HEK293 (cell line): ENCODE measurements at regions not wholly inside any gene's neighbourhood (a gene's known extent, or its start where the extent isn't known, plus 50 kb on each side); places are given as distances from the start of the nearest gene placed in this dataset.

Experiments used
- CTCF ChIA-PET: fragments of 350-600 bp; formaldehyde crosslinking; extraction: SDS; loops from one replicate; lab custom pipeline; 2021; ENCODE audit warnings: antibody characterized with exemption; lab: Yijun Ruan, JAX
- POLR2A ChIA-PET: fragments of 300-600 bp; formaldehyde crosslinking; extraction: SDS; loops from one replicate; lab custom pipeline; 2020; ENCODE audit warnings: antibody characterized with exemption, inconsistent platforms; lab: Yijun Ruan, JAX
- H3K27ac ChIP-seq: fragments of 200-500 bp; sonication (Bioruptor generic); 2 replicates; pipeline ENCODE4 v1.5.1; 2014; ENCODE audit warnings: low read depth, low read length, control low read depth, inconsistent platforms; ENCODE audit errors: extremely low read depth
- H3K36me3 ChIP-seq, 2 experiments: fragments of 200-500 bp in 1 of 2; sonication (Bioruptor generic) in 1 of 2; 1 replicate in 1 of 2; 2 replicates in 1 of 2; pipeline ENCODE4 v1.5.1; 2014 to 2017; ENCODE audit warnings: inconsistent platforms in 2 of 2, low read length in 2 of 2; ENCODE audit not compliant: control insufficient read depth in 2 of 2, insufficient read depth in 1 of 2
- H3K4me1 ChIP-seq: fragments of 200-500 bp; sonication (Bioruptor generic); 2 replicates; pipeline ENCODE4 v1.5.1; 2014; ENCODE audit warnings: mild to moderate bottlenecking, low read length, inconsistent platforms; ENCODE audit not compliant: control insufficient read depth, insufficient read depth
- H3K4me3 ChIP-seq: 2 replicates; pipeline ENCODE4 v1.5.1; 2011; ENCODE audit warnings: low read depth, mild to moderate bottlenecking, control low read depth, low read length, moderate library complexity
- H3K9me3 ChIP-seq: fragments of 200-500 bp; sonication (Bioruptor generic); 2 replicates; pipeline ENCODE4 v1.5.1; 2014; ENCODE audit warnings: low read depth, low read length, inconsistent platforms; ENCODE audit not compliant: control insufficient read depth, insufficient read depth
- BCL6B ChIP-seq: fragments of 450-650 bp; formaldehyde crosslinking; IDR thresholded peaks from 2 replicates; pipeline ENCODE4 v1.5.1; 2017; ENCODE audit warnings: missing biosample characterization, missing genetic modification characterization
- HOXC10 ChIP-seq: sonication (generic); formaldehyde crosslinking; IDR thresholded peaks from 2 replicates; pipeline ENCODE4 v1.8.1; 2023; ENCODE audit warnings: mild to moderate bottlenecking, missing genetic modification reagents
- KLF7 ChIP-seq: fragments of 450-650 bp; formaldehyde crosslinking; IDR thresholded peaks from 2 replicates; pipeline ENCODE4 v1.5.1; 2016; ENCODE audit warnings: missing biosample characterization, missing genetic modification characterization, borderline replicate concordance
- KLF9 ChIP-seq: fragments of 450-650 bp; formaldehyde crosslinking; IDR thresholded peaks from 2 replicates; pipeline ENCODE4 v1.5.1; 2016; ENCODE audit warnings: missing biosample characterization, missing genetic modification characterization, low read depth
- ZNF10 ChIP-seq: fragments of 450-650 bp; formaldehyde crosslinking; IDR thresholded peaks from 2 replicates; pipeline ENCODE4 v1.5.1; 2017; ENCODE audit warnings: missing biosample characterization, missing genetic modification characterization
- ZNF133 ChIP-seq: fragments of 450-650 bp; formaldehyde crosslinking; IDR thresholded peaks from 2 replicates; pipeline ENCODE4 v1.5.1; 2016; ENCODE audit warnings: missing biosample characterization, missing genetic modification characterization
- ZNF16 ChIP-seq: fragments of 450-650 bp; formaldehyde crosslinking; IDR thresholded peaks from 2 replicates; pipeline ENCODE4 v1.5.1; 2016; ENCODE audit warnings: low read depth, missing biosample characterization, missing genetic modification characterization
- ZNF488 ChIP-seq: fragments of 450-650 bp; formaldehyde crosslinking; IDR thresholded peaks from 2 replicates; pipeline ENCODE4 v1.5.1; 2016; ENCODE audit warnings: missing biosample characterization, missing genetic modification characterization
- ZNF514 ChIP-seq: fragments of 450-650 bp; formaldehyde crosslinking; IDR thresholded peaks from 2 replicates; pipeline ENCODE4 v1.5.1; 2016; ENCODE audit warnings: missing biosample characterization, missing genetic modification characterization
- ZNF558 ChIP-seq: fragments of 450-650 bp; formaldehyde crosslinking; IDR thresholded peaks from 2 replicates; pipeline ENCODE4 v1.5.1; 2016; ENCODE audit warnings: missing biosample characterization, missing genetic modification characterization
- ZNF596 ChIP-seq: fragments of 450-650 bp; IDR thresholded peaks from 2 replicates; pipeline ENCODE4 v1.5.0; 2018; ENCODE audit warnings: missing biosample characterization, mild to moderate bottlenecking, missing genetic modification characterization, moderate library complexity
- ZNF654 ChIP-seq: fragments of 450-650 bp; formaldehyde crosslinking; IDR thresholded peaks from 2 replicates; pipeline ENCODE4 v1.5.1; 2016; ENCODE audit warnings: low read depth, missing biosample characterization, missing genetic modification characterization
- TF ChIP-seq, protein P1 (sequence below): fragments of 450-650 bp; formaldehyde crosslinking; IDR thresholded peaks from 2 replicates; pipeline ENCODE4 v1.5.1; 2016; ENCODE audit warnings: missing biosample characterization, missing genetic modification characterization, borderline replicate concordance
- TF ChIP-seq, protein P2 (sequence below): fragments of 450-650 bp; formaldehyde crosslinking; IDR thresholded peaks from 2 replicates; pipeline ENCODE4 v1.5.1; 2016; ENCODE audit warnings: missing biosample characterization, missing genetic modification characterization
- TF ChIP-seq, protein P3 (sequence below): fragments of 450-650 bp; formaldehyde crosslinking; IDR thresholded peaks from 2 replicates; pipeline ENCODE4 v1.5.1; 2016; ENCODE audit warnings: missing biosample characterization, missing genetic modification characterization
- TF ChIP-seq, protein P4 (sequence below): fragments of 450-650 bp; IDR thresholded peaks from 2 replicates; pipeline ENCODE4 v1.5.1; 2018; ENCODE audit warnings: missing biosample characterization, missing genetic modification characterization
- TF ChIP-seq, protein P5 (sequence below): fragments of 450-650 bp; formaldehyde crosslinking; IDR thresholded peaks from 2 replicates; pipeline ENCODE4 v1.5.1; 2016; ENCODE audit warnings: missing biosample characterization, missing genetic modification characterization

DNA sequence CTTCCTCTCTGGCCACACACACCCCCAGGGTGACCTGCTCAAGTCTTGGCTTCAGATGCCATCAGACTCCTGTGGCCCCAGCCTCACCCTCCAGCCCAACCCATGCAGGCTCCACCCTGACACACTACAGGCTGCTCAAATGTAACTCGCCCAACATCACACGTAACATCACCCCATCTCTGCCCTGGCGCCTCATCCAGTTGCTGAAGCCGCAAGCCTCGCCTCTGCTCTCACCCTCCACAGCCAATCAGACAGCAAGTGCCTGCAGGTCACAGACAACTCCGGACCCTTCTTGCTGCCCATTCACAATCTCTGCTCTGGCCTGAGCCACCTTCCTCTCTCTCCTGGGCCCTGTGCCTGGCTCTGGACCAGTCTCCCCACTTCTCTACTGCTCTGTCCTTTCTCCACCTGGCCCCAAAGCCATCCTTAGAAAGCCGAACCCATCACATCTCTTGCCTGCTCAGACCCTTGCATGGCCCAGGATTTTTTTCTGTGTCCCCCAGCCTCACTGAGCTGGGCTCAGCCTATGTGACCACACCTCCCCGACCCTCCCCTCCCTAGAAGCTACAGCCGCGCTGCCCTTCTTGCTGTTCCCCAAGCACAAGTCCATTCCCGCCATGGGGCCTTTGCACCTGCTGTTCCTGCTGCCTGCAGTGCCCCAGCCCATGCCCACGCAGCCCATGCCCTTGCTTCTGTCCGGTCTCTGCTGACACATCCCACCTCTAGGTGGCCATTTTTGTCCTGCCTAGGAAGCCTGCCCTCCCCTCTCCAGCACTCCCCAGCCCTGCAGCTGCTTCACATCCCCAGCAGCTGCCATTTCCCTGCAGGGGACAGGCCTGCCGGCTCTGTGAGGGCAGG, 333.9 kb downstream of the CTTN start:
- no peaks in the 10 kb centered on the region for H3K36me3 ChIP-seq
- TF ChIP-seq BCL6B (tag by site-specific recombination) (no peak), KLF9 (tag by site-specific recombination) (no peak), ZNF10 (tag by site-specific recombination) (no peak), ZNF16 (no peak), ZNF654 (tag by site-specific recombination) (no peak), HOXC10 (no peak), ZNF558 (no peak), ZNF133 (tag by site-specific recombination) (no peak), ZNF596 (no peak)
- TF ChIP-seq, protein P1, sequence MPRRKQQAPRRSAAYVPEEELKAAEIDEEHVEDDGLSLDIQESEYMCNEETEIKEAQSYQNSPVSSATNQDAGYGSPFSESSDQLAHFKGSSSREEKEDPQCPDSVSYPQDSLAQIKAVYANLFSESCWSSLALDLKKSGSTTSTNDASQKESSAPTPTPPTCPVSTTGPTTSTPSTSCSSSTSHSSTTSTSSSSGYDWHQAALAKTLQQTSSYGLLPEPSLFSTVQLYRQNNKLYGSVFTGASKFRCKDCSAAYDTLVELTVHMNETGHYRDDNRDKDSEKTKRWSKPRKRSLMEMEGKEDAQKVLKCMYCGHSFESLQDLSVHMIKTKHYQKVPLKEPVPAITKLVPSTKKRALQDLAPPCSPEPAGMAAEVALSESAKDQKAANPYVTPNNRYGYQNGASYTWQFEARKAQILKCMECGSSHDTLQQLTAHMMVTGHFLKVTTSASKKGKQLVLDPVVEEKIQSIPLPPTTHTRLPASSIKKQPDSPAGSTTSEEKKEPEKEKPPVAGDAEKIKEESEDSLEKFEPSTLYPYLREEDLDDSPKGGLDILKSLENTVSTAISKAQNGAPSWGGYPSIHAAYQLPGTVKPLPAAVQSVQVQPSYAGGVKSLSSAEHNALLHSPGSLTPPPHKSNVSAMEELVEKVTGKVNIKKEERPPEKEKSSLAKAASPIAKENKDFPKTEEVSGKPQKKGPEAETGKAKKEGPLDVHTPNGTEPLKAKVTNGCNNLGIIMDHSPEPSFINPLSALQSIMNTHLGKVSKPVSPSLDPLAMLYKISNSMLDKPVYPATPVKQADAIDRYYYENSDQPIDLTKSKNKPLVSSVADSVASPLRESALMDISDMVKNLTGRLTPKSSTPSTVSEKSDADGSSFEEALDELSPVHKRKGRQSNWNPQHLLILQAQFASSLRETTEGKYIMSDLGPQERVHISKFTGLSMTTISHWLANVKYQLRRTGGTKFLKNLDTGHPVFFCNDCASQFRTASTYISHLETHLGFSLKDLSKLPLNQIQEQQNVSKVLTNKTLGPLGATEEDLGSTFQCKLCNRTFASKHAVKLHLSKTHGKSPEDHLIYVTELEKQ (tag by site-specific recombination): no peak
- TF ChIP-seq, protein P2, sequence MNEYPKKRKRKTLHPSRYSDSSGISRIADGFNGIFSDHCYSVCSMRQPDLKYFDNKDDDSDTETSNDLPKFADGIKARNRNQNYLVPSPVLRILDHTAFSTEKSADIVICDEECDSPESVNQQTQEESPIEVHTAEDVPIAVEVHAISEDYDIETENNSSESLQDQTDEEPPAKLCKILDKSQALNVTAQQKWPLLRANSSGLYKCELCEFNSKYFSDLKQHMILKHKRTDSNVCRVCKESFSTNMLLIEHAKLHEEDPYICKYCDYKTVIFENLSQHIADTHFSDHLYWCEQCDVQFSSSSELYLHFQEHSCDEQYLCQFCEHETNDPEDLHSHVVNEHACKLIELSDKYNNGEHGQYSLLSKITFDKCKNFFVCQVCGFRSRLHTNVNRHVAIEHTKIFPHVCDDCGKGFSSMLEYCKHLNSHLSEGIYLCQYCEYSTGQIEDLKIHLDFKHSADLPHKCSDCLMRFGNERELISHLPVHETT (tag by site-specific recombination): no peak
- TF ChIP-seq, protein P3, sequence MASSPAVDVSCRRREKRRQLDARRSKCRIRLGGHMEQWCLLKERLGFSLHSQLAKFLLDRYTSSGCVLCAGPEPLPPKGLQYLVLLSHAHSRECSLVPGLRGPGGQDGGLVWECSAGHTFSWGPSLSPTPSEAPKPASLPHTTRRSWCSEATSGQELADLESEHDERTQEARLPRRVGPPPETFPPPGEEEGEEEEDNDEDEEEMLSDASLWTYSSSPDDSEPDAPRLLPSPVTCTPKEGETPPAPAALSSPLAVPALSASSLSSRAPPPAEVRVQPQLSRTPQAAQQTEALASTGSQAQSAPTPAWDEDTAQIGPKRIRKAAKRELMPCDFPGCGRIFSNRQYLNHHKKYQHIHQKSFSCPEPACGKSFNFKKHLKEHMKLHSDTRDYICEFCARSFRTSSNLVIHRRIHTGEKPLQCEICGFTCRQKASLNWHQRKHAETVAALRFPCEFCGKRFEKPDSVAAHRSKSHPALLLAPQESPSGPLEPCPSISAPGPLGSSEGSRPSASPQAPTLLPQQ: no peak
- H3K4me3 ChIP-seq: no peak overlapping the region
- ChIA-PET POLR2A (no interaction called here), CTCF (no interaction called here)
- H3K9me3 ChIP-seq: no peaks in the 10 kb centered on the region
- H3K4me1 ChIP-seq: no peaks in the 10 kb centered on the region
- no peak overlapping the region for H3K27ac ChIP-seq

DNA sequence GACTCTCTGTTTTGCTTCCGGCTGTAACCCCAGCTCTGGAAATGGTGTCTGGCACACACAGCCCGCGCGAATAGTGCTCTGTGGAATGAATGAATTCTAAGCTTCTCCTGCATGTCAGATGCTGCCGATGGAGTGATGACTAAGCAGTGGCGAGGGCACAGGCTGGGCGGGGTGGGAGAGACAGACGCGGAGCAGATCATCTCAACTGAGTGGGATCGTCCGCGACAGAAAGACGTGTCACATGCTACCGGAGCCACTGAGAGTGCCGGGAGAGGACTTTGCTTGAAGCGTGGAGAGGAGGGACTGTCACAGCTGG, 334.5 kb downstream of the CTTN start:
- no peak for TF ChIP-seq KLF7 (tag by site-specific recombination)
- TF ChIP-seq, protein P4, sequence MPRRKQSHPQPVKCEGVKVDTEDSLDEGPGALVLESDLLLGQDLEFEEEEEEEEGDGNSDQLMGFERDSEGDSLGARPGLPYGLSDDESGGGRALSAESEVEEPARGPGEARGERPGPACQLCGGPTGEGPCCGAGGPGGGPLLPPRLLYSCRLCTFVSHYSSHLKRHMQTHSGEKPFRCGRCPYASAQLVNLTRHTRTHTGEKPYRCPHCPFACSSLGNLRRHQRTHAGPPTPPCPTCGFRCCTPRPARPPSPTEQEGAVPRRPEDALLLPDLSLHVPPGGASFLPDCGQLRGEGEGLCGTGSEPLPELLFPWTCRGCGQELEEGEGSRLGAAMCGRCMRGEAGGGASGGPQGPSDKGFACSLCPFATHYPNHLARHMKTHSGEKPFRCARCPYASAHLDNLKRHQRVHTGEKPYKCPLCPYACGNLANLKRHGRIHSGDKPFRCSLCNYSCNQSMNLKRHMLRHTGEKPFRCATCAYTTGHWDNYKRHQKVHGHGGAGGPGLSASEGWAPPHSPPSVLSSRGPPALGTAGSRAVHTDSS (tag by site-specific recombination): no peak
- TF ChIP-seq ZNF488 (tag by site-specific recombination): no peak
- TF ChIP-seq ZNF514 (tag by site-specific recombination): no peak
- TF ChIP-seq, protein P5, sequence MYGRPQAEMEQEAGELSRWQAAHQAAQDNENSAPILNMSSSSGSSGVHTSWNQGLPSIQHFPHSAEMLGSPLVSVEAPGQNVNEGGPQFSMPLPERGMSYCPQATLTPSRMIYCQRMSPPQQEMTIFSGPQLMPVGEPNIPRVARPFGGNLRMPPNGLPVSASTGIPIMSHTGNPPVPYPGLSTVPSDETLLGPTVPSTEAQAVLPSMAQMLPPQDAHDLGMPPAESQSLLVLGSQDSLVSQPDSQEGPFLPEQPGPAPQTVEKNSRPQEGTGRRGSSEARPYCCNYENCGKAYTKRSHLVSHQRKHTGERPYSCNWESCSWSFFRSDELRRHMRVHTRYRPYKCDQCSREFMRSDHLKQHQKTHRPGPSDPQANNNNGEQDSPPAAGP (tag by site-specific recombination): 0 out of 2 replicates have a peak, but pooled peaks have one; percentile 25
- TF ChIP-seq, all 188 proteins: peak for 1
- H3K9me3 ChIP-seq: no peaks in the 10 kb centered on the region
- no peak overlapping the region for H3K27ac ChIP-seq
- no peak overlapping the region for H3K4me3 ChIP-seq
- ChIA-PET POLR2A (no interaction called here), CTCF (no interaction called here)
- no peaks in the 10 kb centered on the region for H3K4me1 ChIP-seq
- H3K36me3 ChIP-seq: no peaks in the 10 kb centered on the region
